Thyroid gland (tissue), 4 donors: ENCODE measurements at regions not wholly inside any gene's neighbourhood (a gene's known extent, or its start where the extent isn't known, plus 50 kb on each side); places are given as distances from the start of the nearest gene placed in this dataset.

ENCODE experiments used
- POLR2A ChIP-seq, 2 donors: fragments of 450-650 bp; IDR thresholded peaks; one replicate each; pipeline ENCODE4 v1.6.1; 2017; ENCODE audit warnings: antibody characterized with exemption in 2 of 2, mild to moderate bottlenecking in 2 of 2, moderate library complexity in 1 of 2
- TF ChIP-seq, protein P1 (sequence below), 6 experiments: fragments of 200-600 bp in 3 of 6; fragments of 450-650 bp in 3 of 6; sonication (generic) in 3 of 6; IDR thresholded peaks; one replicate each; pipeline ENCODE4 v1.5.1; 2016 to 2019; ENCODE audit warnings: antibody characterized with exemption in 6 of 6, mild to moderate bottlenecking in 2 of 6, inconsistent platforms in 1 of 6, moderate library complexity in 1 of 6

- no peak for TF ChIP-seq POLR2A (IDR thresholded peaks at IDR 0.05)
- TF ChIP-seq, protein P1, sequence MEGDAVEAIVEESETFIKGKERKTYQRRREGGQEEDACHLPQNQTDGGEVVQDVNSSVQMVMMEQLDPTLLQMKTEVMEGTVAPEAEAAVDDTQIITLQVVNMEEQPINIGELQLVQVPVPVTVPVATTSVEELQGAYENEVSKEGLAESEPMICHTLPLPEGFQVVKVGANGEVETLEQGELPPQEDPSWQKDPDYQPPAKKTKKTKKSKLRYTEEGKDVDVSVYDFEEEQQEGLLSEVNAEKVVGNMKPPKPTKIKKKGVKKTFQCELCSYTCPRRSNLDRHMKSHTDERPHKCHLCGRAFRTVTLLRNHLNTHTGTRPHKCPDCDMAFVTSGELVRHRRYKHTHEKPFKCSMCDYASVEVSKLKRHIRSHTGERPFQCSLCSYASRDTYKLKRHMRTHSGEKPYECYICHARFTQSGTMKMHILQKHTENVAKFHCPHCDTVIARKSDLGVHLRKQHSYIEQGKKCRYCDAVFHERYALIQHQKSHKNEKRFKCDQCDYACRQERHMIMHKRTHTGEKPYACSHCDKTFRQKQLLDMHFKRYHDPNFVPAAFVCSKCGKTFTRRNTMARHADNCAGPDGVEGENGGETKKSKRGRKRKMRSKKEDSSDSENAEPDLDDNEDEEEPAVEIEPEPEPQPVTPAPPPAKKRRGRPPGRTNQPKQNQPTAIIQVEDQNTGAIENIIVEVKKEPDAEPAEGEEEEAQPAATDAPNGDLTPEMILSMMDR (IDR thresholded peaks at IDR 0.05) = no peak
Measured at GRCh38 chr3:80368616-80369015, 600.8 kb upstream of the ROBO1 start.
